HL-60 (cell line): ENCODE measurements at regions not wholly inside any gene's neighbourhood (a gene's known extent, or its start where the extent isn't known, plus 50 kb on each side); places are given as distances from the start of the nearest gene placed in this dataset.

ENCODE experiments used
- DNase-seq, 2 experiments: peaks; one replicate each; pipeline ENCODE4 v3.0.0-alpha.2; 2010 to 2020; ENCODE audit warnings: low read depth in 1 of 2, low spot score in 1 of 2
- H3K27ac ChIP-seq: fragments of 250-450 bp; sonication (Bioruptor Pico); replicated peaks from 2 replicates; pipeline ENCODE4 v1.5.1; 2020; ENCODE audit warnings: mild to moderate bottlenecking, moderate library complexity
- H3K27me3 ChIP-seq: fragments of 250-450 bp; sonication (Bioruptor Pico); 2 replicates; pipeline ENCODE4 v1.5.1; 2021; ENCODE audit warnings: mild to moderate bottlenecking, moderate library complexity; ENCODE audit not compliant: insufficient read depth, poor library complexity, severe bottlenecking
- H3K4me3 ChIP-seq: replicated peaks from 2 replicates; pipeline ENCODE4 v1.5.1; 2011; ENCODE audit warnings: mild to moderate bottlenecking, control low read depth, low read length; ENCODE audit not compliant: insufficient read depth
- GABPA ChIP-seq: IDR thresholded peaks from 2 replicates; pipeline ENCODE4 v1.6.1; 2012; ENCODE audit warnings: low read depth
- POLR2AphosphoS5 ChIP-seq: IDR thresholded peaks from 2 replicates; pipeline ENCODE4 v1.6.1; 2012; ENCODE audit warnings: low read depth
- SPI1 ChIP-seq: IDR thresholded peaks from 2 replicates; pipeline ENCODE4 v1.6.1; 2012; ENCODE audit warnings: low read depth, mild to moderate bottlenecking, borderline replicate concordance
- TF ChIP-seq, protein P1 (sequence below): IDR thresholded peaks from 2 replicates; pipeline ENCODE4 v1.6.1; 2012; ENCODE audit warnings: low read depth; ENCODE audit not compliant: insufficient replicate concordance
- TF ChIP-seq, protein P2 (sequence below): IDR thresholded peaks from one replicate; pipeline ENCODE4 v1.5.1; 2011; ENCODE audit warnings: low read length, control low read depth, inconsistent platforms; ENCODE audit not compliant: insufficient read depth

DNA sequence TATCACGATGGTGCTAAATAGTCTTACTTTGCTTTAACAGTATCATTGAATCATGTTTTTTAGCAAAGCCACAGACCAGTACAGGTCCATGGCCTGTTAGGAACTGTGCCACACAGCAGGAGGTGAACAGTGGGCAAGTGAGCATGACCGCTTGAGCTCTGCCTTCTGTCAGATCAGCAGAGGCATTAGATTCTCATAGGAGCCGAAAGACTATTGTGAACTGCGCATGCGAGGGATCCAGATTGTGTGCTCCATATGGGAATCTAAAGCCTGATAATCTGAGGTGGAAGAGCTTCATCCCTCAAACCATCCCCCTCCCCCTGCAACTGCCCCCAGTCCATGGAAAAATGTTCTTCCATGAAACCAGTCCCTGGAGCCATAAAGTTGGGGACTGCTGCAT, 102.3 kb upstream of the OSR1 start:
- TF ChIP-seq, protein P1, sequence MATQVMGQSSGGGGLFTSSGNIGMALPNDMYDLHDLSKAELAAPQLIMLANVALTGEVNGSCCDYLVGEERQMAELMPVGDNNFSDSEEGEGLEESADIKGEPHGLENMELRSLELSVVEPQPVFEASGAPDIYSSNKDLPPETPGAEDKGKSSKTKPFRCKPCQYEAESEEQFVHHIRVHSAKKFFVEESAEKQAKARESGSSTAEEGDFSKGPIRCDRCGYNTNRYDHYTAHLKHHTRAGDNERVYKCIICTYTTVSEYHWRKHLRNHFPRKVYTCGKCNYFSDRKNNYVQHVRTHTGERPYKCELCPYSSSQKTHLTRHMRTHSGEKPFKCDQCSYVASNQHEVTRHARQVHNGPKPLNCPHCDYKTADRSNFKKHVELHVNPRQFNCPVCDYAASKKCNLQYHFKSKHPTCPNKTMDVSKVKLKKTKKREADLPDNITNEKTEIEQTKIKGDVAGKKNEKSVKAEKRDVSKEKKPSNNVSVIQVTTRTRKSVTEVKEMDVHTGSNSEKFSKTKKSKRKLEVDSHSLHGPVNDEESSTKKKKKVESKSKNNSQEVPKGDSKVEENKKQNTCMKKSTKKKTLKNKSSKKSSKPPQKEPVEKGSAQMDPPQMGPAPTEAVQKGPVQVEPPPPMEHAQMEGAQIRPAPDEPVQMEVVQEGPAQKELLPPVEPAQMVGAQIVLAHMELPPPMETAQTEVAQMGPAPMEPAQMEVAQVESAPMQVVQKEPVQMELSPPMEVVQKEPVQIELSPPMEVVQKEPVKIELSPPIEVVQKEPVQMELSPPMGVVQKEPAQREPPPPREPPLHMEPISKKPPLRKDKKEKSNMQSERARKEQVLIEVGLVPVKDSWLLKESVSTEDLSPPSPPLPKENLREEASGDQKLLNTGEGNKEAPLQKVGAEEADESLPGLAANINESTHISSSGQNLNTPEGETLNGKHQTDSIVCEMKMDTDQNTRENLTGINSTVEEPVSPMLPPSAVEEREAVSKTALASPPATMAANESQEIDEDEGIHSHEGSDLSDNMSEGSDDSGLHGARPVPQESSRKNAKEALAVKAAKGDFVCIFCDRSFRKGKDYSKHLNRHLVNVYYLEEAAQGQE, result no peak
- no peak for TF ChIP-seq SPI1
- no peak for TF ChIP-seq POLR2AphosphoS5
- TF ChIP-seq GABPA, result no peak
- TF ChIP-seq, protein P2, sequence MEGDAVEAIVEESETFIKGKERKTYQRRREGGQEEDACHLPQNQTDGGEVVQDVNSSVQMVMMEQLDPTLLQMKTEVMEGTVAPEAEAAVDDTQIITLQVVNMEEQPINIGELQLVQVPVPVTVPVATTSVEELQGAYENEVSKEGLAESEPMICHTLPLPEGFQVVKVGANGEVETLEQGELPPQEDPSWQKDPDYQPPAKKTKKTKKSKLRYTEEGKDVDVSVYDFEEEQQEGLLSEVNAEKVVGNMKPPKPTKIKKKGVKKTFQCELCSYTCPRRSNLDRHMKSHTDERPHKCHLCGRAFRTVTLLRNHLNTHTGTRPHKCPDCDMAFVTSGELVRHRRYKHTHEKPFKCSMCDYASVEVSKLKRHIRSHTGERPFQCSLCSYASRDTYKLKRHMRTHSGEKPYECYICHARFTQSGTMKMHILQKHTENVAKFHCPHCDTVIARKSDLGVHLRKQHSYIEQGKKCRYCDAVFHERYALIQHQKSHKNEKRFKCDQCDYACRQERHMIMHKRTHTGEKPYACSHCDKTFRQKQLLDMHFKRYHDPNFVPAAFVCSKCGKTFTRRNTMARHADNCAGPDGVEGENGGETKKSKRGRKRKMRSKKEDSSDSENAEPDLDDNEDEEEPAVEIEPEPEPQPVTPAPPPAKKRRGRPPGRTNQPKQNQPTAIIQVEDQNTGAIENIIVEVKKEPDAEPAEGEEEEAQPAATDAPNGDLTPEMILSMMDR, result no peak
- H3K27me3 ChIP-seq, result peaks cover 2% of the 10 kb centered on the region
- no peak overlapping the region for H3K4me3 ChIP-seq
- no peak overlapping the region for H3K27ac ChIP-seq
- no peak for DNase-seq

DNA sequence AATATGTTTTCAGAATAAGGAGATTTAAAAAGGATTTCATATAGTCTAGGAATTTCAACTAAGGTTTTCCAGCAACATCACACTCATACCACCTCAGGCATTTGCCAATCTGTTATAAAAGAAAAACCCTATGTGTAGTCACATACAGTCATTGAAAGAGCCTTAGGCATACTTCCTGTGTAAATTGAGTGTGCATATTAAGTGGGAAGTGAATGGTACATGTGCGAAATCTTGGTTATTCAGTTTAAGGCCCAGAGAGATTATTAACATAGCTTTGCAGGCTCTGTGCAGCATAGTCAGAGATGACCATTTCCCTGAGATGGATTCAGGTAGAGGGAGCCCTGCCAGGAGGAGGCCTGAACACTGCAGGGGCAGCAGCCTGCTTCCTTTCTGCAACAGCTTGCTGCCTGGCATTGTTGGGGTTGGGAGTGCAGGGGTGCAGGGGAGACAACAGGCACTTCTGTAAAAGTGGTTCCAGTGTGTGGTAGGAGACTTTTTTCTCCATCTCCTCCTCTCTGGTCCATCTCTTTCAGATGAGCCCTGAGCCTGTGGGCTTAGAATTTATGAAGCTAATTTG, 100.1 kb upstream of the OSR1 start:
- no peak for DNase-seq
- no peak overlapping the region for H3K4me3 ChIP-seq
- H3K27ac ChIP-seq, result no peak overlapping the region
- peaks cover 6% of the 10 kb centered on the region for H3K27me3 ChIP-seq
- TF ChIP-seq SPI1, result no peak

DNA sequence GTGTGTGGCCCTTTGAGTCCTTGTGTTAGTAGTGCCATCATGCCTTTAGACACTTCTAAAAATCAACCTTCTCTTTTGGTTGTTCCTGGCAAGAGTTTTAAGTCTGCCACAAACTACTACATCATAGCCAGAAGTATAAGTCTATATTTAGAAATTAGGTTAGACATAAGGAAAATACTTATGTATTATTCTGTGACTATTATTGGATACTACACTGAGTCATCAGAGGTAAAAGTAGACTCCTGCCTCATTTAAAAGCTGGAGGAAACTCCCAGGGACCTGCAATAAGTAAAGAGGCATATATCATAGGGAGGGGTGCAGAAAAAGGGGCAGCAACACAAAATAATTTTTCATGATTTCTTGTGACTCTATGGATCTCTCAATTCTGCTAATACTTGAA, 99.4 kb upstream of the OSR1 start:
- TF ChIP-seq GABPA (no peak), SPI1 (no peak), POLR2AphosphoS5 (no peak)
- TF ChIP-seq, protein P2, result no peak
- TF ChIP-seq, protein P1, result no peak
- H3K27ac ChIP-seq, result no peak overlapping the region
- H3K4me3 ChIP-seq, result no peak overlapping the region
- no peak for DNase-seq
- H3K27me3 ChIP-seq, result peaks cover 6% of the 10 kb centered on the region

DNA sequence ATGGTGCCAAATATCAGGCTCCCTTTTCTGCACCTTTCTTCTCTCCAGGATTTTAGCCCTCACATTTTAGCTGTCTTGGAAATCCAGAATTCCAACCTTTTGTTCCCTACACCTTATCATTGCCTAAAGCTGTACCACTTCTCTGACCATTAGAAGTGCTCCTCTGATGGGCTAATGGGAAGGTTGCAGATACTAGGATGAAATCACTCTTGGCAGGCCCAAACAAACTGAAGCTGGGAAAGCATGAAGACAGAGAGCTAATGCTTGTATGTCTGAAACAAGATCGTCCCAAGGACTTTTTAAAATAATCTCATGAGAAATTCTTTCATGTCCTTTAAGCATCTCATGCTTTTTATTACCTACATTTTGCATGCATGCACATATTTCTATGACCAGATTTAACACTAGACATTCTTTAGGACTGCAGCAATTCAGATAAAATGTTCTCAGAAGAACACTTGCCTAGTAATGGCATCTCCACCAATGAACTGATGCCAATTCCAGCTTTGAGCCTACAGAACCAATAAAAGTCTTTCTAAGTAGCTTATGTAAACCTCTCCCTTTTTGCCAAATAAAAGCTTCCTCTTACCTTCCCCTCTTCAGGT, 98.4 kb upstream of the OSR1 start:
- Histone ChIP-seq H3K27ac (no peak overlapping the region), H3K27me3 (peaks cover 4% of the 10 kb centered on the region), H3K4me3 (no peak overlapping the region)
- DNase-seq, result no peak
- TF ChIP-seq, protein P1, result no peak
- TF ChIP-seq GABPA, result no peak
- TF ChIP-seq, protein P2, result no peak
- no peak for TF ChIP-seq POLR2AphosphoS5
- no peak for TF ChIP-seq SPI1
